Neural progenitor cell (in vitro differentiated cells): ENCODE measurements at regions not wholly inside any gene's neighbourhood (a gene's known extent, or its start where the extent isn't known, plus 50 kb on each side); places are given as distances from the start of the nearest gene placed in this dataset.

ENCODE experiments used
- CTCF ChIP-seq: fragments of 200-600 bp; sonication (generic); IDR thresholded peaks from 2 replicates; pipeline ENCODE4 v1.5.1; 2017; ENCODE audit warnings: antibody characterized with exemption, mild to moderate bottlenecking
- EZH2 ChIP-seq: fragments of 200-600 bp; sonication (generic); IDR thresholded peaks from 2 replicates; pipeline ENCODE4 v1.6.1; 2017; ENCODE audit warnings: antibody characterized with exemption, mild to moderate bottlenecking, moderate library complexity

- TF ChIP-seq CTCF (no peak), EZH2 (no peak)
These were observed 1784.8 kb downstream of the PCDH9 start for GRCh38 chr13:65445340-65445739.
